Mucosa of descending colon (tissue), 3 donors: ENCODE measurements at regions not wholly inside any gene's neighbourhood (a gene's known extent, or its start where the extent isn't known, plus 50 kb on each side); places are given as distances from the start of the nearest gene placed in this dataset.

ENCODE experiments used
- ATAC-seq: fragments of 200-7000 bp; cut with Tn5 transposase; one replicate; pipeline ENCODE4 v1.9.1; 2020; ENCODE audit warnings: mild to moderate bottlenecking, moderate library complexity
- DNase-seq, 3 donors: peaks; one replicate each; pipeline ENCODE4 v3.0.0-alpha.2; 2020
- H3K36me3 ChIP-seq: fragments of 200-600 bp; one replicate; pipeline ENCODE4 v1.8.0; 2021; ENCODE audit warnings: low read depth, mild to moderate bottlenecking
- H3K4me1 ChIP-seq: fragments of 200-600 bp; one replicate; pipeline ENCODE4 v1.8.0; 2021; ENCODE audit warnings: low read depth, mild to moderate bottlenecking
- H3K4me3 ChIP-seq: fragments of 200-600 bp; one replicate; pipeline ENCODE4 v1.8.0; 2021; ENCODE audit warnings: mild to moderate bottlenecking
- H3K9me3 ChIP-seq: fragments of 200-600 bp; one replicate; pipeline ENCODE4 v1.8.0; 2021; ENCODE audit warnings: mild to moderate bottlenecking
- CTCF ChIP-seq: fragments of 200-600 bp; IDR thresholded peaks from one replicate; pipeline ENCODE4 v1.8.0; 2022; ENCODE audit warnings: antibody characterized with exemption, mild to moderate bottlenecking
- intact Hi-C, 2 donors: fragments of 100-400 bp; cut with DNase I in 1 of 2; cut with micrococcal nuclease in 1 of 2; formaldehyde crosslinking; loops; one replicate each; pipeline versions ENCODE4 v1.11.0 to v1.11.1; 2022; cut with DNase I, micrococcal nuclease
- donor health status: DM: no; HTN: no; CAD: no; lungs with moderate emphysema.
- donor health status: DM: no; HTN: no; CAD: no.
- donor health status: DM: no; HTN: yes; CAD: no.

GRCh38 chr5:159788835-159789331 is 127.4 kb upstream of the ADRA1B start:
- intact Hi-C loops, result no loop called here
- Histone ChIP-seq H3K9me3 (no peaks in the 10 kb centered on the region), H3K4me3 (no peak overlapping the region), H3K36me3 (no peaks in the 10 kb centered on the region), H3K4me1 (no peaks in the 10 kb centered on the region)
- TF ChIP-seq CTCF, result no peak
- DNase-seq (no peak), ATAC-seq (no peak)

GRCh38 chr5:159792180-159792579 is 124.1 kb upstream of the ADRA1B start:
- Histone ChIP-seq H3K4me3 (no peak overlapping the region), H3K36me3 (no peaks in the 10 kb centered on the region), H3K4me1 (no peaks in the 10 kb centered on the region), H3K9me3 (no peaks in the 10 kb centered on the region)
- intact Hi-C loops, result no loop called here
- ATAC-seq (no peak), DNase-seq (no peak)
- TF ChIP-seq CTCF, result no peak

- Histone ChIP-seq H3K4me1 (no peaks in the 10 kb centered on the region), H3K4me3 (no peak overlapping the region), H3K9me3 (no peaks in the 10 kb centered on the region), H3K36me3 (no peaks in the 10 kb centered on the region)
- intact Hi-C loops, result no loop called here
- ATAC-seq (no peak), DNase-seq (no peak)
- no peak for TF ChIP-seq CTCF
Observed at GRCh38 chr5:159797261-159797970, 118.9 kb upstream of the ADRA1B start.

- DNase-seq (no peak), ATAC-seq (no peak)
- Histone ChIP-seq H3K4me1 (no peaks in the 10 kb centered on the region), H3K4me3 (no peak overlapping the region), H3K9me3 (no peaks in the 10 kb centered on the region), H3K36me3 (no peaks in the 10 kb centered on the region)
- no peak for TF ChIP-seq CTCF
- intact Hi-C loops, result no loop called here
Observed at GRCh38 chr5:159799701-159800100, 116.6 kb upstream of the ADRA1B start.

- no peaks in the 10 kb centered on the region for H3K36me3 ChIP-seq
Observed at GRCh38 chr5:159800131-159800840, 116.0 kb upstream of the ADRA1B start.

More at GRCh38 chr5:159800131-159800840, 116.0 kb upstream of the ADRA1B start:
- Histone ChIP-seq H3K9me3 (no peaks in the 10 kb centered on the region), H3K4me1 (no peaks in the 10 kb centered on the region), H3K4me3 (no peak overlapping the region)
- ATAC-seq (no peak), DNase-seq (no peak)
- no peak for TF ChIP-seq CTCF
- intact Hi-C loops, result no loop called here
